Glomerular endothelial cell (primary cell): ENCODE measurements at regions not wholly inside any gene's neighbourhood (a gene's known extent, or its start where the extent isn't known, plus 50 kb on each side); places are given as distances from the start of the nearest gene placed in this dataset.

Experiments used
- DNase-seq: peaks from one replicate; pipeline ENCODE4 v3.0.0-alpha.2; 2011; ENCODE audit warnings: low read depth, low spot score; ENCODE audit errors: extremely low read depth

GRCh38 chr18:61141691-61142090, 191.5 kb upstream of the CDH20 start:
- no peak for DNase-seq

GRCh38 chr18:61148322-61148721, 184.9 kb upstream of the CDH20 start:
- no peak for DNase-seq

- DNase-seq, result no peak
These were observed 183.4 kb upstream of the CDH20 start for GRCh38 chr18:61149786-61150185.

GRCh38 chr18:61153571-61153970, 179.7 kb upstream of the CDH20 start:
- DNase-seq, result no peak

- no peak for DNase-seq
These were observed 178.4 kb upstream of the CDH20 start for GRCh38 chr18:61154866-61155265.

GRCh38 chr18:61155586-61155985, 177.6 kb upstream of the CDH20 start:
- no peak for DNase-seq

- no peak for DNase-seq
These were observed 175.8 kb upstream of the CDH20 start for GRCh38 chr18:61157451-61157850.

- DNase-seq, result no peak
These were observed 174.0 kb upstream of the CDH20 start for GRCh38 chr18:61159246-61159645.

GRCh38 chr18:61164321-61164720, 168.9 kb upstream of the CDH20 start:
- DNase-seq, result no peak

- no peak for DNase-seq
These were observed 165.3 kb upstream of the CDH20 start for GRCh38 chr18:61167902-61168301.

- no peak for DNase-seq
These were observed 163.8 kb upstream of the CDH20 start for GRCh38 chr18:61169386-61169785.

- DNase-seq, result no peak
These were observed 160.6 kb upstream of the CDH20 start for GRCh38 chr18:61172624-61173023.

- no peak for DNase-seq
These were observed 159.7 kb upstream of the CDH20 start for GRCh38 chr18:61173554-61173953.

- DNase-seq, result no peak
These were observed 149.4 kb upstream of the CDH20 start for GRCh38 chr18:61183798-61184197.

- no peak for DNase-seq
These were observed 145.3 kb upstream of the CDH20 start for GRCh38 chr18:61187971-61188370.

- no peak for DNase-seq
These were observed 143.9 kb upstream of the CDH20 start for GRCh38 chr18:61189376-61189775.

- no peak for DNase-seq
These were observed 138.5 kb upstream of the CDH20 start for GRCh38 chr18:61194726-61195125.

- no peak for DNase-seq
These were observed 136.5 kb upstream of the CDH20 start for GRCh38 chr18:61196750-61197149.

- DNase-seq, result no peak
These were observed 134.7 kb upstream of the CDH20 start for GRCh38 chr18:61198486-61198885.

- DNase-seq, result no peak
These were observed 133.9 kb upstream of the CDH20 start for GRCh38 chr18:61199171-61199848.

GRCh38 chr18:61201511-61201910, 131.7 kb upstream of the CDH20 start:
- no peak for DNase-seq

- no peak for DNase-seq
These were observed 130.1 kb upstream of the CDH20 start for GRCh38 chr18:61203151-61203550.

GRCh38 chr18:61209801-61210200, 123.4 kb upstream of the CDH20 start:
- DNase-seq, result no peak
